Pons (tissue), 1 donor: ENCODE measurements at regions not wholly inside any gene's neighbourhood (a gene's known extent, or its start where the extent isn't known, plus 50 kb on each side); places are given as distances from the start of the nearest gene placed in this dataset.
A peak's percentile ranks its signal among the peaks of the same experiment; 100 is the strongest.

Experiments
- DNase-seq: peaks from one replicate; pipeline ENCODE4 v3.0.0-alpha.2; 2016; ENCODE audit warnings: low spot score

DNA sequence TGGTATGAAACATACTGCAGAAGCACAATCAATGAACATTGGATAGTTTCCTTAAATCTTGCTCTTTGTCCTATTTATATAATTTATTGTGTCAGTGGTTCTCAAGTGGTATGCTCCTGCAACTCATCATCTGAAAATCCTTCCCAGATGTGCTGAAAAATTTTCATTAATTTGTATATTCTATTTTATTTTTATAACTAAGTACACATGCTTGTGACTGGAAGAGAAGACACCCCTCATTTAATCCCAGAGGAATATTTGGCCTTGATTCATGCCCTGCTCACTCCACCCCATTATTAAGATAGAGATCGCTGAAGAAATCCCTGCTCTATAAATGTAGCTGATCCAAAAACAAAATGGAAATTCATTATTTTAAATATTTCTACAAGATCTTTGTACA is 870.5 kb upstream of the CXADR start:
- DNase-seq: no peak

GRCh38 chr21:16644685-16645084 is 868.2 kb upstream of the CXADR start:
- no peak for DNase-seq

DNA sequence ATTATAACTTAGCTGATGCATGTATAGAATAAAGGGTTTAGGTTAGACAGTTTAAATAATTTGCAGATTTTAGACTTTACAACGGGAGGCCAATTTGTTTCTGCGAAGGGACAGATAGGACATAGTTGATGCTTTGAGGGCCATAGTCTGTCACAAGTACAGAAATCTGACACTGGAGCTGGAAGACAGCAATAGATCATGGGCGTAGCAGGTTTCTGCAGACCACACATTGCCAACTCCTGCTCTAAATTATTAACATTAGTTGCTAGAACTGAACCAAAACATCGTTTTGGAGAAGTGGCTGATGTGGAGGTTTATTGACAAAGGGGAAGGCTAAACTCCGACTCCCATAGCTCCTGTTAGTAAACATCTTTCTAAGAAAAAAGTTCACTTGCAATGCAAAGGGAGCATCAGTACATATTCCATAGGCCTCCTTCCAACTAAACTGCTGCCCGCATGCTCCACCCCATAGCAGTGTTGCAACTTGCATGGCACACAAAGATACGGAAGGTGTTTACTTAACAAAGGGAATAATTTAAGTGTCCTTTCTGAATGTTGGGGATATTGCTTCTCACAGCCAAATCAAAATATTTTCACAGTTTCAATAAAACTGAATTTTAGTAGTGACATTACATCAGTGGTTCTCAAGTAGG is 862.0 kb upstream of the CXADR start:
- no peak for DNase-seq

DNA sequence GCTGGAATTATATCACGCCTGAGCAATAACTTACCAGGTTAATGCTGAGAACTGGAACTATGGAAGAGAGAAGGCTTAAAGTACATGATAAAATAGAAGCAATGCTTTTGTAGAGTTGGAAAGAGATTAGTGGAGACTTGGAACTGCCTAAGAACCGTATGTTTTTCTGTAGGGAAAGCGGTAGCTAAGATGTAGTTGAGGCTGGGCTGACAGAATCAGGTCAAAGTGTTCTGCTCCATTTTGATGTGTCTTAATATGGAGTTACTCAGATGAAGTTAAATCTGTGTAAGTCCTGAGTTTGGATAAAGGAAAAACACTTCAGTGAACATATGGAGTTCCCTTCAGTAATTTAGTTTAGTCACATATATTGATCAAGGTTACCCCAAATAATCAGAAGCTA is 860.9 kb upstream of the CXADR start:
- no peak for DNase-seq

- no peak for DNase-seq
These were observed 849.4 kb upstream of the CXADR start for GRCh38 chr21:16663436-16663835.

DNA sequence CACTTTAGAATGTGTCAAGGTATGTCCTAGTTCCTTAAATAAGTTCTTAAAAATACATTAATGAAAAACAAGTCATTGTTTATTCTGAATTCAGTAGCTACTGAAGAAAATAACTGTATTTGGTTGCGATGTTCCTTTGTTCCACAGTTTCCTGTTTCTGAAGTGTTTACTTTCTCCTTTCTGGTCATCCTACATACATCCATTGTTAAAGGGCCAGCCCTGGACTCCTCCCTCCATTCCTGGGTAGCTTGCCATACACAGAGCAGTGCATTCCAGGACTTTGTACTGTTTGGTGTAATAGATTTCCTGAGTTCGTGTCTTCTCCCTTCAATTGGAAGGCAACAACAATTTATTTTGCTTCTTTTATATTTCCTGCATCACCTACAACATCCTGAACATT is 845.4 kb upstream of the CXADR start:
- no peak for DNase-seq

DNA sequence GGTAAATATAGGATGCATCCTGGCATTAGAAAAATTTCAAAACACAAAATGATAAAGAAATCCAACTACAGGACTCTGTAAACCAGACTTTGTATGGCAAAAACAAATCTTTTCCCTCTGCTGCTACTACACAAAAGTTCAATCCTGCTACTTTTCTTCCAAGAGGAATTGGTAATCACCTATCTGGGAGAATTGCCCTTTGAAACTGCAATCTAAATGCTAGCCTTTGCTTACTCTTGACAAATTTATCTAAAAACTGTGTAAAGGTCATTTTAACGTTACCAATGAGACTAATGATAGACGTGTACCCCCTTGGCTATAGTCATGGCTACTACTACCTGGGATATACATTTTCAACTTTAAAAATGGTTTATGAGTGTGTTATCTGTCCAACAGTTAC is 837.9 kb upstream of the CXADR start:
- DNase-seq: no peak

DNA sequence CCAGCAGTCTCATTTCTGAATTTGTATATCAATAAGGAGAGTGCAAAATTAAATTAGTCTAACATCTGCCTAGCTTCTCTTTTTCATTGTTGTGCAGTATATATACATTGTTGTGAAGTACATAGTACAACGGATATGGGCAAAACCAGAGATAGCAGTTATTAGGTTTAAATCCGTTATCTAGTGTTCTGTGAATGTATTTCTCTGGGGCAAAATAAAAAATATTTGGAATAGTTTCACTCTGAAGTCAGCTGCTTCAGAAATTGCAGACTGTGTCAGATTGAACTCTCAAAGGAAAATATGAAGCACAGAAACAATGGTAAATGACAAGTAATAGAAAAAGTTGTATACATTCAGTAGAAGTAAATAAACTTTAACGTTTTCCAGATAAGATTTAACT is 836.5 kb upstream of the CXADR start:
- no peak for DNase-seq

DNA sequence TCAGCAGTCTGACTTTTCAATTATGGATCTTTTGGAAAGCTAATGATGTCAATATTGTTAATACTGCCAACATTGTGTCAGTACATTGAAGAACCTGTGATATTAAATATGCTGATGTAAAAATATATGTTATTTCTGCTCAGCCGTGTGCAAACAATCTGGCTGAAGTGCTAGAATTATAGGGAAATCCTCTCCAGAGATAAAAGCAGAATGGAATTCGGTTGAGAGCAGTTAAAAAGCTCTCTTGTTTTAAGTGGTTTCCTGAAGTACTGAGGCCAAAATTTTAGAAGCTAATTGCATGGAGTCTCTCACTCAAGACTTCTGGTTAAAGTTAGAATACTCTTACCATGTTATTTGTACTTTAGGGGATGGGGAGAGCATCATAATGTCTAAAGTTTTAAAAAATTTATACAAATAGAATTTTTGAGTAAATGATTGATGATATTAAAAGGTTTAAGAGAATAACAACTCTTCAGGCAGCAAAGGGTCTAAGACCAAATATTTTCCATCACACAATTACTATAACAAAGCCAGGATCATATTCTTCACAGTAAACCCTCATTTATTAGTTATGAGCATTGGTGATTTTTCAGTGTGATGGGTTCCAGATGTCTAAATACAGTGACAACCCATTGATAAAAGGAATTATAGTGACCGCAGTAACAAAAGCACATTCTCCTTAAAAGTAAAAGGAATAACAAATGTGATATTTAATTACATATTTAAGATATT is 834.2 kb upstream of the CXADR start:
- DNase-seq: no peak

DNA sequence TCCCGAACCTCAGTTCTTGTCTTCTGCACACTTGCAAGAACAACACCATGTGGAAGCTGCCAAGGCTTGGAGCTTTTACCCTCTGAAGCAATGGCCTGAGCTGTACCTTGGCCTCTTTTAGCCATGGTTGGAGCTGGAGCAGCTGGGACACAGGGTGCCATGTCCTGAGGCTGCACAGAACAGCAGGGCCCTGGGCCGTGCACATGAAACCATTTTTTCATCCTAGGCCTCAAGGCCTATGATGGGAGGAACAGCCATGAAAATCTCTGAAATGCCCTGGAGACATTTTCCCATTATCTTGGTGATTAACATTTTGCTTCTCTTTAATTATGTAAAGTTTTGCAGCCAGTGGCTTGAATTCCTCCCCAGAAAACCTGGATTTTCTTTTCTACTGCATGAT is 817.8 kb upstream of the CXADR start:
- DNase-seq: no peak

DNA sequence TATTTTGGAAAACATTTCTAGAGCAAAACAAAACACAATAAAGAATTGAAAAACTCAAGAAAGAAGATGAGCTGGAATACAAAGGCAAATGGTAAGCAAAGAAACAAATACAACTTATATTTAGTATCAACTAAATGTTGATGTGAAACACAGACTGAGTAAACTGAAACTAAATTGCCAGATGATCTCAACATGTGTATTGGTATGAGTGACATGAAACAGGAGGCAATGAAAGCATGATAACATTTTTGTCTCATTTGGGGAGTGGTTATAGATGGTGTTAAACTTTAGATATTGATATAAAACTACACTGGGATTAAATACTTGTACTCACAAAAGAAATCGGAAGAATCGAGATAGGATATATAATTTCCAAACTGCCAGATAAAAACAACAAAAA is 805.6 kb upstream of the CXADR start:
- DNase-seq: no peak

DNA sequence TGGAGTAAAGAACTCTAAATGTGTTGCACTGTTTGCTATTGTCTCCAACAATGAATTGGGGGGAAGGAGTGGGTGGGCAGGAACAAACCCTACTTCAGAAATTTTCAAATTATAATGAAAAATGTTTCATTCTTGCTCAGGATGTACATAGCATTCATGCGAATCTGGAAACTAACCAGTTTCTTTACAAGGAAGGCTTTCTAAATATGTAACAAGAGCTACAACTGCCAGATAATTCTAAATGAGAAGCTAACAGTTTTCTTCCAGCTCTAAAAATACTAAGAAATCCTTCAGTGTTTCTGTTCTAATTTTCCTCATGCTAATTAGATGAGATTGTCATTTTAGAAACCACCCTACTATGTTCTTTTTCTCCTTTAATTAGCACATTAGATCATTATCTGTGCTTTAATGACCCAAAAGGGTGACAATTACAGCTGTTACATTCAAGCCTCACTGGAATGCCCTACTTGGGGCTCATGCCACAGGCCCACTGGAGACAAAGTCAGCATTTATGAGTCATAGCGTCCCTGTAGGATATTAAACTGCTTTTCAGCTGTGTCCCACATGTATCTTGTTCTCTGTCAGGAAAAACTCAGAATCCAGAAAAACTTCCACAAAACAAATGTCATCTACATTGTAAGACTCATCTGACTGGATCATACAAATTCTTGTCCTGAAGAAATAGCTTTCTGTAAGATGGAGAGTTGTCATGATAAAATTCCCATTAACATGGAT is 804.6 kb upstream of the CXADR start:
- no peak for DNase-seq

DNA sequence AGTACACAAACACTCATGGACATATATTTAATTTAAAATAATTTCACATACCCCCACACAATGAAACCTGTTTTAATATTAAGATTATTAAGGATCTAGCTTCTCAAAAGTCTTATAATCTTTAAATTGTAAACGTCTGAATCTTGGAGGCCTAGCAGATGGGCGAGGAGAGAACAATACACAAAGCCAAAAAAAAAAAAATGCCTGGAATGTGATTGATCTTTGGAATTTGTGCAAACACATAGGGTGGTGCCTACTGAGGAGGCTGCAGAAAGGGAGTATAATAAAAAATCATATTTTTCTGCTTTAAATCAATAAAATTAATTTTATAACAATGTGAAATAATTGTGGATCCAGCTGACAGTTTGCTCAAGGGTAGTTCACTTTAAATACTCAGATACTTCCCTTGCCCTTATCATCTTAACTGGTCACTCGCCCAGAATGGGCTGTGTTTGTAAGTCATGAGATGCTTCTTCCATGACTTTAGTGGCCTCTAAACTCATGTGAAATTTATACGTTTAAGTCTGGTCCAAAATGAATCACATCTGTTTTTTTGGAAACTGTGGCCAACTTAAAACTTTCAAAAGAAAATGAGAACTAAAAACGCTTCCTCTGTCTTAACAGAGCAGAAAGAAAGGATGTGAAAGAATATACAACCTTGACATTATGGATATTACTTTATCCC is 802.8 kb upstream of the CXADR start:
- DNase-seq: no peak

GRCh38 chr21:16711757-16712156 is 801.1 kb upstream of the CXADR start:
- DNase-seq: no peak

DNA sequence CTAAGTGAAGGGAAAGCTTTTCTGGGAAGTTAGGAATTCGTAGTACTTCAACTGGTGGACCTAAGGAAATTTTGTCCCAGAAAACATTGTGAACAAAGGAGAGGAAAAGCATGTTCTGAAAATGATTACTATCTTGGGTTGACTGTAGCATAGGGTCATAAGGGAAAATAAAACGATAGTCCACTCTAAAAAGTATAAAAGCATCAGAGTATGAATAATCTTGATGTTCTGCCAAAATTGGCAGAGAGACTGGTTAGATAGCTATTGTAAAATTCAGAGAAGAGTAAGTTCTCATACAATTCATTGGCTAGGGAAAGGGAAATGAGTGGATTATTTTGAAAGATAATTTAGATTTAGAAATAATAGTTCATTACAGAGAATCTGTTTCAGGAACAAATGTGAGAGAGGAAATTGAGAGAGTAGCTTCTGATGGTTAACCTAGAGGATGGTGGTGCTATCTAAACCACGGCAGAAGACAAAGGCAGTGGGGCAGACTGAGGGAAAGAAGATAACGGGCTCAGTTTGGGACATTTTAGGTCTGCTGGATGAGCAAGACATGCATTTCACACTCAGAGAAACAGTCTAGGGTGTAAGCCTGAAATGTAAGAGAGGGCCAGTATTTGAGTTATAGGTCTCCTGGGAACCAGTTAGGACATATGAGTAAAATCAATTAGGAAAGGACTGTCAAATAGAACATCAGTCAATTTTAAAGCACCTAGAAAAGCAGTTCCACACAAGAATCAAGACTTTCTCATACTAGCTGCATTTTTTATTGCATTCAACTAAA is 799.3 kb upstream of the CXADR start:
- no peak for DNase-seq

GRCh38 chr21:16740511-16740910 is 772.3 kb upstream of the CXADR start:
- no peak for DNase-seq

DNA sequence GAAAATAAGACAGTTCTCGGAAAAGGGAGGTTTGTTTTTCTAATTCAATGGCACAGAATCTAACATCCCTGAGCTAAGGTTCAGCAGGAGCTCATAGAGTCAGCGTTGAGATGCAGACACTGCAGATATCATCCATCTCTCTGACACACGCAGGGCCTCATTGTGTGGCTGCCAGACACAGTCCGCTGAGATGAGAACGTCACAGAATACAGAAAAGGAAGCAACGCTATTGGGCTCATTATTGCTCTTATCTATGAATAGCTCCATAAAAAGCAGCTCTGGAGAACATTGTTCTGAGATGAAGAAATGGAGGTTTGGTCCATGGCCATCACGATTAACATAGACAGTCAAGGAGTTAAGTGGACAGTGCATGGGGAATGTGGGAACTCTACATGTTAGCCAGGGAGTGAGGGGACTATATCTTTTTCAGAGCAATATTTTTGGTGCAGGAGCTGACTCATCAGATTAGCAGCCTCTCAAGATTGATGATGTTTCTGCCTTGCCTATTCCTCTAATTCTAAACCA is 771.6 kb upstream of the CXADR start:
- peak; percentile 46 for DNase-seq

DNA sequence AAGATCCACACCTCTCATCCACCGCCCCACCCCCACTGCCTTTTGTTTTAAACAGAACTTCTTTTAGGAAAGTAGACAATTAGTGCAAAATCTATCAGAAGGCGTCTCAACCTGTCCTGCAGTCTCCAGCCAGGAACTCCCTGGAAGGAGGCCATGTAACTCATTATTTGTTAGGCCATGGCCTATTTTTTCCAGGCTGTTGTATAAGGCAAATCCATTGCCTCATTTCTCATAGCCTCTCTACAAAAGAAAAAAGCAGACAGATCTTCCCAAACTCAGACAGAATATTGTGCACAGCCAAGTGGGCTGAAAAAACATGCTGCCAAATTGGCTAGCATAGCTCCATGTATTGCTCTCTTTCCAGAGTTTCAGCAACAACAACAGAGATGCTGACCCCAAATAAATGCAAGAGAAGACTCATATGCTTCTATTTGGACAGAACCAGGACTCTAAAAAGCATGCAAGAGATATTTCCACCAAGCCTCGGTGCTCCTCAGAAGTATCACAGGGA is 770.7 kb upstream of the CXADR start:
- DNase-seq: peak; percentile 68

GRCh38 chr21:16742741-16743140 is 770.1 kb upstream of the CXADR start:
- no peak for DNase-seq

DNA sequence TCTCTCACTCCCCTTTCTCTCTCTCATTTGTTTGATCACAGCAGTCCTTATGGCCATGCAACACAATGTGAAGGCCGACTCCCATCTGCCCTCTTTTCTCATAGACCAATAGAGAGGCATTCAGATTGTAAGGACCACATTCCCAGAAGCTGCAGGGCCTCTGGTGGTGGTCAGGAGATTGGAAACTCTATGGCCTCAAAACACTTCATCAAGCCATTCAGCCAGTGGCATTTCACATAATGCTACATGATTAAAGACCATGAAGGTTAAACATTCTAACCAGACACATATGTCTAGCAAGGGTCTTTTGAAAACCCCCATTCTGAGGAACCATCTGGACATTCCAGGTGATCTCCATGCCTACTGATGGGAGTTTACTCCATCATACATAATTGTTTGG is 769.5 kb upstream of the CXADR start:
- no peak for DNase-seq

DNA sequence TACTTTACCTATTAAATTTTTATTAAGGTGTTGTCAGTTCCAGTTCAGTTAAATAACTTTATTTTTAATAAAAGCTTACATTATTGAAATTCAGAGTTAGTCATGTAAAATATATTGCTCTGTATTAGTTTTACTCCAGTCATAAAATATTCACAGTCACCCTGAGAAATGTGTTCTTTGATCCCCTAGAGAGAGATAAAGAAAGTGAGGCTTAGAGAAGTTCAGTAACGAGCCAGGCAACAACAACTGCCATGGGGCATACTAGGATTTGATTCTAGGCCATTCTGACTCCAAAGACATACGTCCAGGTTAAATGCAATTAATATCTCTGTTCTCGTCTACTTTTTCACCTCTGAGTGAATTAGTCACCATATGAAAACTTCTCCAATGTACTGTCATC is 761.9 kb upstream of the CXADR start:
- DNase-seq: no peak
